ENCODE measurements at regions not wholly inside any gene's neighbourhood (a gene's known extent, or its start where the extent isn't known, plus 50 kb on each side); places are given as distances from the start of the nearest gene placed in this dataset.

GRCh38 chr4:145285928-145286327, 105.5 kb upstream of the OTUD4 start:
- Histone ChIP-seq H3K36me3 (no peaks in the 10 kb centered on the region), H3K27me3 (no peaks in the 10 kb centered on the region), H3K4me1 (no peaks in the 10 kb centered on the region), H3K9me3 (no peaks in the 10 kb centered on the region), H3K27ac (no peak overlapping the region), H3K4me3 (no peak overlapping the region)
- no peak for DNase-seq
- intact Hi-C loops (cut with DNase I; ENCODE audit: low total_unique reads): no loop called here
- TF ChIP-seq CTCF (IDR thresholded peaks at IDR 0.05): no peak
- TF ChIP-seq POLR2AphosphoS5 (IDR thresholded peaks at IDR 0.05): no peak
- no peak for TF ChIP-seq POLR2A (IDR thresholded peaks at IDR 0.05)
- TF ChIP-seq EP300 (IDR thresholded peaks at IDR 0.05): no peak

- WGBS, 5 donors: 46 to 65% (median 64%) methylated on average over 2 of the region's 2 CpGs
- Histone ChIP-seq H3K4me1 (peaks cover 0 to 11% (median 5%) of the 10 kb centered on the region in 4 donors), H3K4me3 (no peak overlapping the region), H3K27me3 (no peaks in the 10 kb centered on the region), H3K9me3 (no peaks in the 10 kb centered on the region), H3K27ac (no peak overlapping the region), H3K36me3 (no peaks in the 10 kb centered on the region)
- intact Hi-C loops (cut with DNase I; ENCODE audit: low total_unique reads): no loop called here
- TF ChIP-seq POLR2A (IDR thresholded peaks at IDR 0.05): no peak
- DNase-seq: no peak
Observed at GRCh38 chr4:145283909-145284308, 103.5 kb upstream of the OTUD4 start.

GRCh38 chr4:145281951-145282350, 101.6 kb upstream of the OTUD4 start:
- DNase-seq: no peak
- WGBS, 5 donors: 59 to 80% (median 70%) methylated on average over 1 of the region's 1 CpG
- Histone ChIP-seq H3K36me3 (no peaks in the 10 kb centered on the region), H3K4me1 (peaks cover 0 to 15% (median 7%) of the 10 kb centered on the region in 4 donors), H3K4me3 (no peak overlapping the region), H3K9me3 (no peaks in the 10 kb centered on the region), H3K27me3 (no peaks in the 10 kb centered on the region), H3K27ac (no peak overlapping the region)
- TF ChIP-seq POLR2A (IDR thresholded peaks at IDR 0.05): no peak
- no peak for TF ChIP-seq EP300 (IDR thresholded peaks at IDR 0.05)
- no peak for TF ChIP-seq POLR2AphosphoS5 (IDR thresholded peaks at IDR 0.05)
- no peak for TF ChIP-seq CTCF (IDR thresholded peaks at IDR 0.05)
- intact Hi-C loops (cut with DNase I; ENCODE audit: low total_unique reads): no loop called here

- Histone ChIP-seq H3K4me3 (no peak overlapping the region), H3K27ac (no peak overlapping the region), H3K27me3 (no peaks in the 10 kb centered on the region), H3K9me3 (no peaks in the 10 kb centered on the region), H3K36me3 (no peaks in the 10 kb centered on the region), H3K4me1 (peaks cover 0 to 15% (median 7%) of the 10 kb centered on the region in 4 donors)
- WGBS, 5 donors: 74 to 86% (median 80%) methylated on average over 9 of the region's 9 CpGs
- no peak for DNase-seq
- TF ChIP-seq CTCF (IDR thresholded peaks at IDR 0.05) (no peak), EP300 (IDR thresholded peaks at IDR 0.05) (no peak), POLR2AphosphoS5 (IDR thresholded peaks at IDR 0.05) (no peak), POLR2A (IDR thresholded peaks at IDR 0.05) (no peak)
- intact Hi-C loops (cut with DNase I; ENCODE audit: low total_unique reads): no loop called here
Observed at GRCh38 chr4:145281224-145281623, 100.8 kb upstream of the OTUD4 start.

GRCh38 chr4:145280541-145280940, 100.2 kb upstream of the OTUD4 start:
- no peaks in the 10 kb centered on the region for H3K9me3 ChIP-seq
- 61 to 78% (median 67%) methylated on average over 3 of the region's 3 CpGs for WGBS, 5 donors
- H3K4me3 ChIP-seq: no peak overlapping the region
- TF ChIP-seq CTCF (IDR thresholded peaks at IDR 0.05): no peak
- no peak for TF ChIP-seq EP300 (IDR thresholded peaks at IDR 0.05)
- no peak for TF ChIP-seq POLR2A (IDR thresholded peaks at IDR 0.05)
- no peak for TF ChIP-seq POLR2AphosphoS5 (IDR thresholded peaks at IDR 0.05)
- H3K27ac ChIP-seq: no peak overlapping the region
- no peaks in the 10 kb centered on the region for H3K36me3 ChIP-seq
- DNase-seq: no peak
- H3K27me3 ChIP-seq: no peaks in the 10 kb centered on the region
- H3K4me1 ChIP-seq: peaks cover 0 to 15% (median 7%) of the 10 kb centered on the region in 4 donors
- intact Hi-C loops (cut with DNase I; ENCODE audit: low total_unique reads): no loop called here

Data from stomach (tissue), 8 donors.